ENCODE measurements at regions not wholly inside any gene's neighbourhood (a gene's known extent, or its start where the extent isn't known, plus 50 kb on each side); places are given as distances from the start of the nearest gene placed in this dataset.

- no peak for TF ChIP-seq CTCF (IDR thresholded peaks at IDR 0.05)
- Histone ChIP-seq H3K4me3 (no peak overlapping the region), H3K27ac (no peak overlapping the region)
- no peak for DNase-seq (ENCODE audit: low spot score)
Measured at GRCh38 chr11:80632691-80633090, 1191.9 kb upstream of the TENM4 start.

DNA sequence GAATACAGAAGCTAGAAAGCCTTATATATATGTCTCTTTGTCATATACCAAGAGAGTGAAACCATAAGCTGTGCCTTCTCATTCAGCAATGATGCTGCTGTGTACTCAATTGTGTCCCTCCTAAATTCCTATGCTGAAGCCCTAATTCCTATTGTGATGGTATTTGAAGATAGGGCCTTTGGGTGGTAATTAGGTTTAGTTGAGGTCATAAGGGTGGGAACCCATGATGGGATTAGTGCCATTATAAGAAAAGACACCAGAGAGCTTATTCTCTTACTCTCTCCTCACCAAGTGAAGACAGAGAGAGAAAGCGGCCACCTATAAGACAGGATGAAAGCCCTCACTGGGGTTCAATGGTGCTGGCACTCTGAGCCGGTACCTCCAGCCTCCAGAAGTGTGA lies 1191.3 kb upstream of the TENM4 start:
- no peak for DNase-seq (ENCODE audit: low spot score)
- TF ChIP-seq CTCF (IDR thresholded peaks at IDR 0.05) = no peak
- Histone ChIP-seq H3K4me3 (no peak overlapping the region), H3K27ac (no peak overlapping the region)

DNA sequence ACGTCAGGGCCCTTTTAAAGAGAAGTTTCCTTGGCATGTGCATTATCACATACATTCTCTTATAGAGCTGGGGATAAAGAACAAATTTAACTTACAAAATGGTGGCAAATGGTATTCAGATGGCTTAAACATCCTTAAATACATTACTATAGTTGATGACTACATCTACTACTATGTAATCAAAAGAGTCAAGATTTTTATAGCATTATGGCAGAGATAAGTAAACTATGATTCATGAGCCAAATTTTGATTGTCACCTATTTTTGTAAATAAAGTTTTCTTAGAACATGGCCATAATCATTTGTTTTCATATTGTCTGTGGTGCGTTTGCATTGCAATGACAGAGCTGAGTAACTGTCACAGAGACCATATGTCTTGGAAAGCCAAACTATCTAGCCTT lies 1188.6 kb upstream of the TENM4 start:
- DNase-seq (ENCODE audit: low spot score) = no peak

DNA sequence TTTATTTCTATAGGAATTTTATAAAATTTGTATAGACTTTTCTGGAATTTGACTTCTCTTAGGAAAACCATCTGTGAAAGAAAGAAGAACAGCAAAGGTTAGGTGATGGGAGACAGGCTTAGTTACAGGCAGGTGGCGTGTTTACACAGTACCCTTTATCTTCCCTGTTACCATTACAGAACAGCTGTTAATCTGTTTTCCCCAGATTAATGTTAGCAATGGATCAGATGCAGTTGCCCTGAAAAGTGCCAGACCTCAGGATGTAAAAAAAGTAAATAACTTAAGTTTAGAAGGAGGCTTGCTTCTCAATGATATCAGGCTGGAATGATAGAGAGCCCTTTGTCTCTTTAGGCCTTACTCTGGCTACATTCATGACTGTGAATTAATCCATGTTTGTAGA lies 1186.5 kb upstream of the TENM4 start:
- H3K27ac ChIP-seq = no peak overlapping the region
- DNase-seq (ENCODE audit: low spot score) = no peak
- no peak overlapping the region for H3K4me3 ChIP-seq
- TF ChIP-seq CTCF (IDR thresholded peaks at IDR 0.05) = no peak

More for the DNA sequence above, 1188.6 kb upstream of the TENM4 start:
- Histone ChIP-seq H3K4me3 (no peak overlapping the region), H3K27ac (no peak overlapping the region)
- no peak for TF ChIP-seq CTCF (IDR thresholded peaks at IDR 0.05)

GRCh38 chr11:80626721-80627120 lies 1185.9 kb upstream of the TENM4 start:
- no peak for DNase-seq (ENCODE audit: low spot score)
- Histone ChIP-seq H3K4me3 (no peak overlapping the region), H3K27ac (no peak overlapping the region)
- TF ChIP-seq CTCF (IDR thresholded peaks at IDR 0.05) = no peak

DNA sequence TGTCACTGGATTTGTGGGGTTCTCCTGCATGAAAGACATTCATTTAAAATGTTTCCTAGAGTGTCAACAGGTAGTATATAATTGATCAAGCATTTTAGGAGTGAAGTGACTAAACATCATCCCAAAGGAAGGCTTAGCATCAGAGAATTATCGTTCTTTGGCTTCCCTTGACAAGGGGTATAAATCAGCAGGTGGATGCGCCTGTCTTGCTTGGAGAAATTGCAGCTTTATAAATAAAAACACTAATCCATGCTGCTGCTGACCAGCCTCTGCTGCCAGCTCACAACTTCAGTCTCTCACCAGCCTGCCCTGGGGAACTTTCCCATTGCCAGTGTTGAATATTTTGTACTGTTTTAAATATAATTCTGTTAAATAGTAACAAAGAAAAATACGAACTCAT lies 1184.7 kb upstream of the TENM4 start:
- DNase-seq (ENCODE audit: low spot score) = no peak
- no peak overlapping the region for H3K27ac ChIP-seq
- TF ChIP-seq CTCF (IDR thresholded peaks at IDR 0.05) = no peak

DNA sequence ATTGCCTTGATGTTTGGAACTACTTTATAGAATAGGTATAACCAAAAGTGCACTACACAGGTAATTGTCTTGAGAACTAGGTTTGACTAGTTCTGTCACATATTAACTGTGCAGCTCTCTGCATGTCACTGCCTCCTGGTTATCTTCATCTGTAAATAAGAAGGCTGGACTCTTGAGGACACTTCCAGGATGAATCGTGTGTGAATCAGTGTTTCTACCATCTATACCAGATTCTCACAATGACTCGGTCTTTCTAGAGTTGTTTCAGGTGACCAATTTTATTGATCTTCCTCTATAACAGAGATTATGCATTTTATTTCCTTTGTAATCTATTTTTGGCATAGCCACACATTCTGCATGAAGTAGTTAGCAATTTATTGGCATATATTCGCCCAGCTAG lies 1181.0 kb upstream of the TENM4 start:
- no peak for DNase-seq (ENCODE audit: low spot score)
- Histone ChIP-seq H3K4me3 (no peak overlapping the region), H3K27ac (no peak overlapping the region)
- no peak for TF ChIP-seq CTCF (IDR thresholded peaks at IDR 0.05)

More for the DNA sequence above, 1184.7 kb upstream of the TENM4 start:
- H3K4me3 ChIP-seq = no peak overlapping the region

All from coronary artery (tissue), 2 donors.